Stimulated activated CD4-positive, alpha-beta T cell treated with anti-CD3 and anti-CD28 coated beads, Interleukin-15, amount 100 ng/mL, for 1 hour (primary cell): ENCODE measurements at regions not wholly inside any gene's neighbourhood (a gene's known extent, or its start where the extent isn't known, plus 50 kb on each side); places are given as distances from the start of the nearest gene placed in this dataset.

Source experiments
- DNase-seq, 2 donors: peaks; one replicate each; pipeline ENCODE4 v3.0.0-alpha.2; 2020; ENCODE audit warnings: low read depth in 1 of 2, low spot score in 1 of 2

DNA sequence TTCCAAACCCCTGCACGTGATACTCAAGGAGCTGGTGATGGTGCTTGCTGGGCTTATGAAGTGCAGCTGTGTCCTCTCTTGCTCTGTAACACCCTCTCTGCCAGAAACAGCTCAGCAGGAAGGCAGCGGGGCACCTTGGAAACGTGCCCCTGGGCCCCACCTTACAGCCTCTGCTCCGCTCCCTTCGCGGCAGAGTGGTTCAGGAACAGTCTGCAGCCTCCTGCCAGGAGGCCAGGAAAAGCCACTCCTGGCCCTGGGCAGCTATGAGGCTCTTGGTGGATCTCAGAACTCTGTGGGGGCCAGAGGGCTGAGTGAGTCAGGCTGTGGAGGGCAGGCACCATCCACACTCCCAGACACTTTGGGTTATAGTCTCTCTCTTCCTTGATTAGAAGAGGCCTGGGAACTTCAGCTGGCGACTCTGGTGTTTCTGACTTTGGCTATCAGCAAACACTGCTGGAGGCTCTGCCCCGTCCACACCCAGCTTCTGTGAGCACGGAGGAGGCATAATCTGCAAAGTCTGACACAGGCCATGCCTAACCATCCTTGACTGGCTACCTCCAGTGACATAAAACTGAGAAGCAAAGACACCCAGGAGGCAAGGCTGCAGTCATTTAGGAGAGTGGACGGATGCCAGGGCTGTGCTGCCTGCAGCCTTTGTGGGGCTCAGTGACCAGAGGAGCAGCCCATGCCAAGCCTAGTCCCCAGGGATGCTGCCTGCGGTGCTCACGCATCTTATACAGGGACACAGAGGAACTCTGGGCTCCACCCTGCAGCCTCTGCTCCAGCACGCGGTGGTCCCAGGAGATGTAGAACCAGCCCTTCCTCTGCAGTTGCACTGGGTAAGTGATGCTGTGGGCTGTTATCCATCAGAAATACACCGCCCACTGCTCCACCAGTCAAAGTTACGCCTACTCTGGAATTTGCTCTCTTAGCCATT is 65.3 kb downstream of the METRNL start:
- DNase-seq = no peak

DNA sequence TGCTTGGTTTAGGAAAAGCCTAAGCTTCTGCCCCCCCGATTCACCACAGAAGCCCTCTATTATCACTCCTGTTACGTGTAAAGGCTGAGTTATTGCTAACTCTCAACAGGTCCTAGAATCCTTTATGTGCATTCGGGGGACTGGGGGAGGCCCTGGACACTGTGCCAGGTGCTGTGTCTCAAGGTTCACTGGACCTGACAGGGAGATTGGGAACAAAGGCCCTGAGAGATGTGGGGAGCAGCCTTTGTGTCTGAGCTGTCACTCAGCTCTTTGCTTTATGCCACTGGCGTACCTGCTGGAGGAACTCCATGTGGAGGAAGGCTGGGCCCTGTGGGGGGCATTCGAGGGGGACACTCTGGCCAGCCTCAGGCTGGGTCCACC is 65.9 kb downstream of the METRNL start:
- no peak for DNase-seq

DNA sequence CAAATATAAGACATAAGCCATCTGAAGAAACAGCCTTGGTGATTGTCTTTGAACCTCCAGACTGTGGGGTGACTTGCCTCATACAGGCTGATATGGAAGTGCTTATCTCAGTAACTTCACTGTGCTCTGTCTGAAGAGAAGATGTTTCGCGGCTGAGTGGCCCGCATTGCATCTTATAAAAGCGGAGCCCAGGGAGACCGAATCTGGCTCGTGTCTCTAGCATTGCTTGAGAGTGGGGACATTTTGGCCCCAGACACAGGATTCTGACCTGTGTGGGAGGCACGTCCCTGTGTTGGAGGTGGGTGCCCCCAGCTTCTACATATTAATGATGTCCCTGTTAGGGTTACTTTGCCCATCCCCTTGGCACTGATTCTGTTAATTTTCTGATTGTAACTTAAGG is 66.4 kb downstream of the METRNL start:
- DNase-seq = no peak

DNA sequence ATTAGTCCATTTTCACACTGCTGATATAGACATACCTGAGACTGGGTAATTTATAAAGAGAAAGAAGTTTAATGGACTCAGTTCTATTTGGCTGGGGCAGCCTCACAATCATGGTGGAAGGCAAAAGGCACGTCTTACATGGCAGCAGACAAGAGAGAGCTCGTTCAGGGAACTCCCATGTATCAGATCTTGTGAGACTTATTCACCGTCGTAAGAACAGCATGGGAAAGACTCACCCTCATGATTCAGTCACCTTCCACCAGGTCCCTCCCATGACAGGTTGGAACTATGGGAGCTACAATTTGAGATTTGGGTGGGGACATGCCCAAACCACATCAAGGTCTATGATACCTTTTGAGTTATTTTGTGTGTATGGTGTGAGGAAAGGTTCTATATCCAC is 66.9 kb downstream of the METRNL start:
- no peak for DNase-seq

DNA sequence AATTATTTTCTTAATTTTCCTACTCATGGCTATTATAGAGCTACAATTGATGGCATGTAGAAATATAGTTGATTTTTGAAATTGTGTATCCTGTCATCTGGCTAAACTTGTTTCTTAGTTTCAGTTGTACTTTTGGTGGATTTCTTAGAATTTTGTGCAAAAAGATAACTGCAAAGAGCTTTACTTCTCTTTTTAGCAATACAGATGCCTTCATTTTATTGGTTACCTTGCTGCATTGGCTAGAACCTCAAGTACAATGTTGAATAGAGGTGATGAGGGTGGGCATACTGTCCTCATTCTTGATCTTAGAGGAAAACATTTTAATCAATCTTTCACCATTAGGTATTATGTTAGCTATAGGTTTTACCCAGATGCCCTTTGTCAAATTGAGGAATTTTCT is 67.9 kb downstream of the METRNL start:
- no peak for DNase-seq

DNA sequence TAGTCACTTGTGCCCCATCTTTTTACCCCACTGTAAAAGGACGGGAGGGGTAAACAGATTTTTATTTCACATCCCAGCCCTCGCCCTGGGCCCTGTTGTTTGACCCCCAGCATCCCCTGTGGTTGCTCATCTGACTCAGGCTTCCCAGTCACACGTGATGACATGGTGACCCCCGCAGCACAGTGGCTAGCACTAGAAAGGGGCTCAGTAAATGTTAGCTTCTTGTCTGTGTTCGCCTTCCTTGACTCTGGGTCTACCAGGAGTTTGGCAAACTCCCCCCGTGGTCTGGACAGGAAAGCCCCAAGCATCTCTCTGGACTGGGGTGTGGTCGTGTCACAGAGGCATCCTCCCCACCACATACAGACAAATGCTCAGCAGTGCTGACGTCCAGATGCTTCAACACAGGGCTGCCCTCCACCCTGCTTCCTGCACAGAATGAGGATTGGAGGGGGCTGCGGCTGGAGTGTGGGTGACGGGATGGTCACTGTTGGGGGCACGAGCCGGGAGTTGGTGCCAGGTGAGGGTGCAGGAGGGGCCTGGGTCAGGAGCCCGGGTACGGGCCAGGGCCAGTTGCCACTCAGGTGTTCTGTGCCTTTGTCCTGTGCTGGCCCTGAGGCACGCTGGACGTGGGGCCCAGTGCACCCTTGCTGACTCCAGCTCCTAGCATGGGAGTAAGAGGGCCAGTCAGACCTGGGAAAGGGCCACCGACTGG is 69.1 kb downstream of the METRNL start:
- no peak for DNase-seq

DNA sequence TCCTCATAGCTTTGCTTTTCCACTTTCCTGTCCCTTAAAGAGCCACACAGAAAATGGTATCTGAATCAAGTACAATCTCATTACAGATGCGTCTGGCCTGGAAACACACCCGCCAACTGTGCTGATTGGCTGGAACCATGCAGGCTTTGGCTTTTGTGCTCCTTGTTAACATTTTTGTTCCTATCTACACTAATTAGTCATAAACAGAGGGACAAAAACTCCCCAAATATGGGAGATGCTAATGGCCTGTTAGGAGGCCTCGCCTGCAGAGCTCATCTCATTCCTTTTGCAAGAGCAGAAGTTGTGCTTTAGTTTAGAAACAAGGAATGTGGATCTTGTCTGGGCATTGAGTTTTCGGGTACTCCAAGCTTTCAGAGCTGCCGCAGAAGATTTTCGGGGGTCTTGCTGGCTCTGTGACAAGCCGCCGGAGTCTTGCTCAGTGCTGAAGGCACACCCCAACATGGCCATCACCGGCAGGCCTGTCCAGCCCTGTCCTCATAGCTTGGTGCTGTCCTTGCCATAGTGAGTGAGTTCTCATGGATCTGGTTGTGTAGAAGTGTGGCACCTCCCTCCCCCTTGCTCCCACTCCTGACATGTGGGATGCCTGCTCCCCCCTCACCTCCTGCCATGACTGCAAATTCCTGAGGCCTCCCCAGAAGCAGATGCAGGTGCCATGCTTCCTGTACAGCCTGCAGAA is 69.8 kb downstream of the METRNL start:
- no peak for DNase-seq

DNA sequence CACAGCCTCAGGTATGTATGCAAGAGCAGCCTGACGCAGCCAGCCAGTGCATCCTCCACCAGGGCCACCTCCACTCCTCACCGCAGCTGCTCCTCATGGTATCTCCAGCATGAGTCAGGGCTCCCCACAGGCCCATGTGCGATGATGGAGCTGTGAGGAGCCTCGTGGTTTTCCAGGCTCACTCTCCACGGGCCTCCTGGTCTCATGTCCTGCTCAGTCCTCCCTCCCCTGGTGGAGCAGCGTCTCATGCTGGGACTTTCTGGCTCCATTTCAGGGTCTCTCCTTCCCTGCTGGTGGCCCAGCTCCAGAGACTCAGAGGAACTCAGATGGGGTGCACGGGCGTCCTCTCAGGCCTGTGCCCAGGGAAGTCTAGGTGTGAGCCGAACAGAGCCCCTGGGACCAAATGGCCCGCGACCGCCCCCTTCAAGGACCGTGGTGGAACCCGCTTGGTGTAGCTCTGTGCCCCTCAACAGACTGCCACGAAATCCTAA is 70.4 kb downstream of the METRNL start:
- DNase-seq = no peak

DNA sequence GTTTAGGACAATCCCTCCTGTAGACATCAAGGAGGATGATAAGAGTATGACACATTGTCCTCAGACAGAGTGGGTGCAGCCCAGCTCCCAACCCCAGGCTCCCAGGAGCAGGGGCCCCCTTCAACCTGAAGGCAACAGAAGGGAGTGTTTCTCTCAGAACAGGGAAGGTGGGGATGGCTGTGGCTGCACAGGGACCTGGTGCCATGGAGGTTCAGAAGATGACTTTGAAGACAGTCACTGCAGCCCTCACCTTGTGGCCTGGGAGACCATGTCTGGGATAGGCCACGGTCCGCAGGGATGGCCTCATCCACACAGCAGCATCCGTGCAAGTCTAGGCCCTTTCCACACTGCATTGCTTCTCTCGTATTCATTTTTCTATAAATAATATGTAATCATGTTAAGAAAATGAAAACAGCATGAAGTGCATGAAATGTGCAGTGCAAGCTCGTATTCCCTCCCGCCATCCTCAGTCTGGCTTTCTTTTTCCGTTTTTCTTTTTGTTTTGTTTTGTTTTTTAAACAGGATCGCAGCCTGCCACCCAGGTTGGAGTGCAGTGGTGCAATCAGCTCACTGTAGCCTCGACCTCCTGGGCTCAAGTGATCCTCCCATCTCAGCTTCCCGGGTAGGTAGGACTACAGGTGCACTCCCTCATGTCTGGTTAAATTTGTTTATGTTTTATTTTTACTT is 71.1 kb downstream of the METRNL start:
- no peak for DNase-seq

DNA sequence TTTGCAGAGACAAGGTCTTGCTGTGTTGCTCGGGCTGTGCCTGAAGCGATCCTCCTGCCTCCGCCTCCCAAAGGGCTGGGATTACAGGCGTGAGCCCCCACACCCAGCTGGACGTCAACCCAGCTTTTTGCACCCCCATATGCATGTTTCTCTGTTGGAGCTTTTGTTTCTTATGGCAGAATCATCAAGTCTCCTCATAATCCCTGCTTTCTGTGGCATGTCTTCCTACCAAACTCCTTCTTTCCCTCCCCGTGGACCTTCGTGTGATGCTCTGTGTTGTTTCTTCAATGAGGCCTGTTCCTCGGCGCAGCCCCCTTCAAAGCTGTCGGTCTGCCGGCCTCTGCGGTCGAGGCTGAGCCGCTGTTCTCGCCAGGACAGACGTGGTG is 71.6 kb downstream of the METRNL start:
- DNase-seq = no peak

DNA sequence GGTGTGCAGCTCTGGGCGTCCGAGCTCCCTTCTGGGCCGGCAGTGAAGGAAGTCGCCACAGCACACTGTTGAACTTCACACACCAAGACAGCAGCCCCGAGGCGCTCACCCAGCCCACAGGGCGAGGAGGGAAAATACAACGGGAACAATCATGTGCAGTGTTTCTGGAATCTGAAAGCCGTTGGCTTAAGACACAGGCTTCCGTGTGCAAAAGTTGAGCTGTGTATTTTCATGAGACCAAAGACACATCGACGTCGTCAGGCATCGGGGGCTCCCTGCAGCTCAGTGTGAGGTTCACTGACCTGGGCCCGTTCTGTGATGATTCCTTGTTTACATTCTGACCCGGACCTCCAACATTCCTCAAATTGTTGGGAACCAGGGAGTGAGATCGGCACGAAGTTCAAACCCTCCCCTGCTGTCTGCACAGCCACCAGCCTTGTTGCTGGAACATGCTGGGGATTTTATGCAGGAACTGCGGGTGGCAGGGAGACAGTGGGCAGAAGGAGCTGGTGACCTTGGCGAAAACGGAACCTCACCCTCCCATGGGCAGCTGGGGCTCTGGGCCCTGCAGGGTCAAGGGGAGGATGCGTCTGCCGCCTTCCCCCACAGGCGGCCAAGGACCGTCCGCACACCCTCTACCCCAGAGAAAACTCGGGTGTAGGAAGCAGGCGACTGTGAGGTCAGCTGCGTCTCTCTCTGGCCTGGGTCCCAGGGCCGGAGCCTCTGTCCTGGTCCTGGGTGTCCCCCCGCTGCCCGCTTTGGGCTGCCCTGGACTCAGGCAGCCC is 72.2 kb downstream of the METRNL start:
- no peak for DNase-seq

DNA sequence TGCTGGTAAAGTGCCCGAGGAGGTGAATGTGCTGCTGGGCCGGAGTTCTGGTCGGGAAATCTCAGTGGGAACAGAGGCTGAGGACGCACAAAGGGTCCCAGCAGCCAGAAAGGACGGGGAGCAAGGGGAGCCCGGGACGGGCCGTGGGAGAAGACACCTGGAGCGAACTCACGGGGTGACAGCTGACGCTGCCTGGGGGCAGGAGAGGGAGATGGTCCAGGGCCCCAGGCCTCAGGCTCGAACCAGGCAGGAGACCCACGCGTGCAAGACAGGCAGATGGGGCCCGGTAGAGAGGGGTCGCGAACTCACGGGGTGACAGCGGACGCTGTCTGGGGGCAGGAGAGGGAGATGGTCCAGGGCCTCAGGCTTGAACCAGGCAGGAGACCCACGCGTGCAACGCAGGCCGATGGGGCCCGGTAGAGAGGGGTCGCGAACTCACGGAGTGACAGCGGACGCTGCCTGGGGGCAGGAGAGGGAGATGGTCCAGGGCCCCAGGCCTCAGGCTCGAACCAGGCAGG is 72.9 kb downstream of the METRNL start:
- no peak for DNase-seq

DNA sequence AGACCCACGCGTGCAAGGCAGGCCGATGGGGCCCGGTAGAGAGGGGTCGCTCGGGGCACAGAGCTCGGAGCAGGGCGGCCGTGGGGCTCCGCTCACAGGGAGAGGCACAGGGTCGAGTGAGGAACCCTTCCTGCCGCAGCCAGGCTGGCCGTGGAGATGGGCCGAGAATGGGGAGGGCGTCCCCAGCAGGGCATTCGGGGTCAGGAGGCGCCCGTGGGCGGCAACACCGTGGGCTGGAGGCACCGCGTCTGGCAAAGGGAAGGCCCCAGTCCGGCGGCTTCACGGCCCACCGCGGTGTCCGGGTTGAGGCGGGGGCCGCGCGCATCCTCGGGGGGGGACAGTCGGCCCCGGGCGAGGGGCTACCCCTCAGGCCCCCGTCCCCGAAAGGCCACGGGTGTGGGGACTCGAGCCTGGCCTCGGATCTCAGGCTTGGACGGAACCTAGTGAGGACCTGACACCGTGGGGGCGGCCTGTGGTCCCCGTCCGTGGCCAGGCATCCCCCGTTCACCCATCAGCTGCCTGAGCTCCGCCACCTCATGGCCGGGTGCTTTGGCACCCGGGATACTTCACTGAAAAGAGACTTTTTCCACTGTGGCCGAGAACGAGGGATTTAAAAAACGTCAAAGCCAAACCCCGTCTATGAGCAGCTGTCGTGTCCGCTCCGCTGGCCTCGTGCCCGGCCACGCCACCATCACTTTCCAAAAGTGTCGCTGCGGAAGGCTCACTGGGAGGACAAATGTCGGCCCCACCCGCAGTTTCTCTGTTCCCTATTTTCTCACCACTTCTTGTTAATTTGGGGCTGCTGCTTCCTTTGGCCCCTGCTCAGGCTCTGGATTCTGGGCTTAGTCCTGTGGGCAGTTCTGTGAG is 73.6 kb downstream of the METRNL start:
- DNase-seq = no peak

DNA sequence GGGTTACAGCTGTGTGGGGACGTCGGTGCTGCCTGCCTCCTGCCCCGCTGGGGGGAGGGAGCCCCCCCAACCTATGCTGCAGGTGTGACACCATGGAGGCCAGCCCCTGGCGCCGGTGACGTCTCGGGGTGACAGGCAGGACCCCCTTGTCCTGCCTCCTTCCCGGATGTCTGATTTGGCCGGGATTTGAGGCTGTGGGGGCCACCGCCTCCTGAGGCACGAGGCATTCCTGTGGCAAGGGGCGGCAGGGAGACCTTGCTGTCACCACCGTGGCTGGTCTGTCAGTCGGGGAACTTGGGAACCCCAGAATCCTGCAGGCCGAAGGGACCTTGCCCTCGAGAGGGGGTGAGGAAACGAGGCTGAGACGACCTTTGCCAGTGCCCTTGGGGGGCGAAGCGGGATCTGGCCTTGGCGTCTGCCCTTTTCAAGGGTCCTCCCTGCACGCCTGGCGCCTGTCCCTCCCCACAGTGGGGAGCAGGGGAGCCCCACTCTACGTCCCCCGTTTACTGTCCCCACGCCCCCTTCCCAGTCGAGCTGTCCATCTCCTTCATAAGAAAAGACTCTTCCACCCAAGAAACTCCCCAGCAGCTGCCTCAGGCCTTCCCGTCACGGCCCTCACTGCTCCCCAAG is 74.4 kb downstream of the METRNL start:
- DNase-seq = no peak

DNA sequence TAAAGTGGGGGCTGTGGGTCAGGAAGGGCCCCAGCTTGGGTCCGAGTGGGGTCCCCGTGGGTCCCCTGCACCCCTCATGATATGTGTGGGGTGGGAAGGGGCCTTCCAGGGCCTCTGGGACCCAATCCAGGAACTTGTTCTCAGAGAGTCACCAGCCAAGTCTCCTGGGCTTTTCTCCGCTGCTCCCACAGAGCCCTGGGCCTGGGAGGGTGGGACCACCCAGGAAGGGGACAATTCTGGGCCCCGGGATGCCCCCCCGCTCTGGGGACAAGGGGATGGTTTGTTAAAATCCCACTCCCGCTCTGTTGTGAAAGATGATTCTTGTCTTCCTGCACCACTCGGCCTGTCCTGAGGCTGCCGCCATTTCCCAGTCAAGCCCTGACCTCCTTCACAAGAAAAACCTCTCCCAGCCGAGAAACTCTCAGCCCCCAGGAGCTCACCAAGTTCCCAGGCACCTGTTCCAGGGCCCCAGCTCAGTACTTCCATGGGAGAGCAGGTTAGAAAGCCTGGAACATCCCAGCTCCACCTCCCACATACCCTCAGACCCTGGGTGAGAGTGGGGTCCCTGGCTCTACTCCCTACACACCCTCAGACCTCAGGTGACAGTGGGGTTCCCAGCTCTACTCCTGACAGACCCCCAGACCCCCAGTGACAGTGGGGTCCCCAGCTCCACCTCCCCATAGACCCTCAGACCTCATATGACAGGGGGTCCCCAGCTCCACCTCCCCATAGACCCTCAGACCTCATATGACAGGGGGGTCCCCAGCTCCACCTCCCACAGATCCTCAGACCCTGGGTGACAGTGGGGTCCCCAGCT is 75.1 kb downstream of the METRNL start:
- DNase-seq = no peak

DNA sequence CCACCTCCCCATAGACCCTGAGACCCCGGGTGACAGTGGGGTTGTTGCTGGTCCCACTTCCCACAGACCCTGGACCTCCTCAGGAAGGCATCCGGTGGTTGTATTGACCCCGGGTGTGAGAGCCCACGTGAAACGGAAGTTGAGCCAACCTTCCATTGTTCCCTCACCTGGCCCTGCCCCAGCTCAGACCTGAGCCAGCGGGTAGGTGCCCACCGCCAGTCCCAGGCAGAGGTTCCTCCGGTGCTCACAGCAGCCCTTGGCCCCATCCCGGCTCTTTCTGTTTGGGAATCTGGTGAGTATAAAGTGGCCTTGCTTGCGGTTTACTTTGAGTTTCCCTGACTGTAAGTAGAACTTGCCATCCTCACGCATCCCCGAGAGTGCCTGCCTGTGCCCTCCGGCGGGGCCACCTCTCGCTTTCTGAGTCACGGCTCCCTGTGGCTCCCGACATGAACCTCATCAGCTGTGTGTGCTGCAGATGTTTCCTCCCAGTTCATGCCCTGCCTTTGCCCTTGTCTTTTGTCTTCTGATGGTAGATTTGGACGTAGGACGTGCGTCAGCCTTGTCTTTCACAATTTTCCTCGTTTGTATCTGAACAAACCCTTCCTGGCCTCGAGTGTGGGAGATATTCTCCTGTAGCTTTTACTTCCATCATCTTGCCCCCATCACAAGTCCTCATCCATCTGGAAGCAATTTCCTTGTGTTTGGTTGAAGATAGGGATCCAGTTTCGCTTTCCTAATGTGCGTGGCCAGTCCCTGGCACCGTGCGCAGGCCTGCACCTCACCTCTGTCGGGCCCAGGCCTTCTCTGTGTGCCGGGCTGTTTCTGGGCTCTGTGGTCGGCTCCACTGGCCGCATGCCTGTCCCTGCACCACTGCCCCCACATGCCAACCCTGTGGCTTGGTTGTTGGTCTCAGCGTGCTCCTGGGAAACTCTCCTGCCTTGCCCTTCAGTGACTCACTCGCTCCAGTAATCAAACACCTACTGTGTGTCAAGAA is 76.0 kb downstream of the METRNL start:
- DNase-seq = no peak

DNA sequence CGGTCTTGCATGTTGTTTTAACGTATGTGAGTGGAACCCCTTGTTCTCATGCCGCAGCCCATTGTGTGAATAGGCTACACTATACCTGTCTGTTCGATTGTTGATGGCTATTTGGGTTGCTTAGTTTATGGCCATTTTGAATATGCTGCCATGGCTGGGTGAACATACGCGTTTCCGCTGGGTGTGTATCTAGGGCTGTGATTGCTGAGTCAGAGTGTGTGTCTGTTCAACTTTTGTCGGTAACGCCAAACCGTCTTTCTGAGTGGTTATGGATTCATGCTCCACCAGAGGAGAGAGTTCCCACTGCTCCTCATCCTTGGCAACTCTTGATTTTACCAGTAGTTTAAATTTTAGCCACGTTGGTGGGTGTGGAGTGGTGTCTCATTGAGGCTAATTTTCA is 77.0 kb downstream of the METRNL start:
- DNase-seq = no peak
